HG03060 (cell line): ENCODE measurements at regions not wholly inside any gene's neighbourhood (a gene's known extent, or its start where the extent isn't known, plus 50 kb on each side); places are given as distances from the start of the nearest gene placed in this dataset.
"Not testable (repeated sequence)": the region's sequence is repeated elsewhere in the genome, so short reads cannot be mapped to it uniquely, and the experiment has no call there.

ENCODE experiments used
- ATAC-seq: cut with Tn5 transposase; IDR thresholded peaks from one replicate; pipeline ENCODE4 v1.9.1; 2021; ENCODE audit warnings: low read depth, moderate number of reproducible peaks; ENCODE audit not compliant: unreplicated experiment

DNA sequence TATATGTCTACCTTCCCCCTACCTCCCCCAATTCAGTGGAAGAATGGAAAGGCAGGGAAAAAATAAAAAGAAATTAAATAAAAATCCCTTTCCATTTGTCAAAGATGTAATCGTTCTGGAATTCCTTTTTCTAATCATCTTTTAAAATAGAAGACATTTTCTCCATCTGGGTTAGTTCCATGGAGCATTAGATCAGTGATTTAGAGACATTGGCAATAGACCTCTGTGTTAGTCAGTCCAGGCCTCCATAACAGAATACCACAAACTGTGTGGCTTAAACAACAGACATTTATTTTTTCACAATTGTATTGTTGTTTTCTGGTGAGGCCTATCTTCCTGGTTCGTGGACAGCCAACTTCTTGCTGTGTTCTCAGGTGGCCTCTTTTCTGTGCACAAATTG, 516.6 kb upstream of the DAB2 start:
- ATAC-seq = no peak

DNA sequence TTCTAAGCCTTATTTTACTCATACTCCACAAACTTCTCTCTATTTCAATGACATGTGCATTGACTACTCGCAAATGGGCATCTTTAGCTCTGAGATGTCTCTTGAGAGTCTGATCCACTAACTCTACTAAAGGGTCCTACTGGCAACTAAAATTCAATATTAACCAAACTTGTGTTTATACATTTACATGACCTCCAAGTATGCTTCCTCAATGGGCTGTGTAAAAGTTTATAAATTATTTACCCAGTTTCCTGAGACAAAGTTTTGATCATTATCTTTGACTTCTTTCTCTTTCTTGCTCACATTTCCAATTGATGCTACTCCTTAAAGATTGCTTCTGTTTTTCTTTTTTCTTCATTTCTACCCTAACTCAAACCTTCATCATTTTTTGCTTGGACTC, 510.1 kb upstream of the DAB2 start:
- no peak for ATAC-seq

DNA sequence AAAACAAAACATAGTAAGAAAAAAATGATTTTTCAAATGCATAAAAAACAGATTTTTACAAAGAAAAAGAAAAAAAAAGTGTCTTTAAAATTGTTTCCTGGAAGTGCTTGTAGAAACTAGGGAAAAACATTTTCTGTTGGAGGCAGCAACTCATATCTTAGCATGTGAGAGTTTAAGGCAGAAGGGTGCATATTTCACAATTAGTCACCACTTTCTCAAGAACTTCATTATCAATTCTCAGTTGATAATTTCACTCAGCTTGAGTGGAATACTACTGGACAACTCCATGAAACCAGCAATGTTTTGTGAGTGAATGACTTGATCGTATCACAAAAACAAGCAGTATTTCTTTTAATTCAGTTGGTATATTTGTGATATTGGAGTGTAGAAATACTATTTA, 508.3 kb upstream of the DAB2 start:
- no peak for ATAC-seq

DNA sequence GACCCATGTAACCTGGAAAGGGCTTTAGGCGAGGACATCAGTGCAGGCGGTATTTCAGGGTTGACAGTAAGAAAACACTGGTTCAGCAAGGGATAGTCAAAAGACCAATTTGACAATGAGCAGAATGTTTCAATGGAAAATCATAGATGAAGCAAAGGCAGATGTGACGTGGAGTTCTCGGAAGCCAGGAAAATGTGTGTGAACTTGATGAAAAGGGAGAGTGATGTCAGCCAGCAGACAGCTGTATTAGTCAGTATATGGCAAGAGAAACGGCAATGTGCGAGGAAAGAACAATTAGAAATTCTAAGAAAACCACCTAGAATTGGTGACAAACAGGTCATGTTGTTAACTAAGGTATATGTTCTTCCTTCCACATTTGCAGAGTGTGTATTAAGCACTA, 503.9 kb upstream of the DAB2 start:
- ATAC-seq = no peak

DNA sequence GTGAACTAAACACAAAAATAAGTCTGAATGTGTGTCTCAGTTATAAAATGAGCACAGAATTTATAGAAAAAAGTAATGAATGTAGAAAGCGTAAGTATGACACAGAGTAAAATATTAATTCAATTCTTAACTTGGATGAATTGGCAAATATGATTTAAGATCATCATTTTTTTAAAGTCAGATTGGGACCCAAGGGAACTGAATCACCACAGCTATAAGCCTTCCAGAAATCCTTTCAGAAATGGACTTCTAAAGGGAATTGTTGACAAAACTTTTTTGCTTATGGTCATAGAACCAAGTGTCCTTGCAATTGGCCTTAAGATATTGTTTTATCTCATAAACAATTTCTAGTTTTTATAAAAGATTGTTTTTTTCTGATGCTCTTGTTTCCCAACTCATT, 495.1 kb upstream of the DAB2 start:
- ATAC-seq = no peak

DNA sequence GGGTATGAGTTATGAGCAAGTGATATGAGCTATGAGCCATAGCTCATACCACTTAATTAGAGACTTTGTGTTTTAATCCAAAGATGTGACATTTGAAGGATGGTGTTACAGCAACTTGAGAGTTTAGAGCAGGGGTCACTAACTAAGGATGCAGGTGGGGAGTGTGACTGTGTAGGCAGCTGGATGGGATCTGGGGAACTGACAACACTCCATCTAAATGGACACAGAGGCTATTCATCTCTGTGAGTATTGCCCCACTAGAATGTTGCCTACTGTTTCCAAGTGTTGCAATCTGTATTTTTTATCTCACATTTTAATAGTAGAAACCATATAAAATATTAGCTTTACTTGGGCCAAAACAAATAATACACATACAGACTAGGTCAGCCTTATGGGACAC, 488.1 kb upstream of the DAB2 start:
- ATAC-seq = no peak

DNA sequence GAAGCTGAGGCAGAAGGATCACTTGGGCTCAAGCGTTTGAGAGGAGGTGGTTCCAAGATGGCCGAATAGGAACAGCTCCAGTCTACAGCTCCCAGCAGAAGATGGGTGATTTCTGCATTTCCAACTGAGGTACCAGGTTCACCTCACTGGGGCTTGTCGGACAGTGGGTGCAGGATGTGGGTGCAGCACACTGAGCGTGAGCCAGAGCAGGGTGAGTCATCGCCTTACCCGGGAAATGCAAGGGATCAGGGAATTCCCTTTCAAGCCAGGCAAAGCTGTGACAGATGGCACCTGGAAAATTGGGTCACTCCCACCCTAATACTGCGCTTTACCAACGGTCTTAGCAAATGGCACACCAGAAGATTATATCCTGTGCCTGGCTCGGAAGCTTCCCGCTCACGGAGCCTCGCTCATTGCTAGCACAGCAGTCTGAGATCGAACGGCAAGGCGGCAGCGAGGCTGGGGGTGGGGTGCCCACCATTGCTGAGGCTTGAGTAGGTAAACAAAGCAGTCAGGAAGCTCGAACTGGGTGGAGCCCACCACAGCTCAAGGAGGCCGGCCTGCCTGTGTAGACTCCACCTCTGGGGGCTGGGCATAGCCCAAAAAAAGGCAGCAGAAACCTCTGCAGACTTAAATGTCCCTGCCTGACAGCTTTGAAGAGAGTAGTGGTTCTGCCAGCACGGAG, 482.6 kb upstream of the DAB2 start:
- not testable (repeated sequence) for ATAC-seq

DNA sequence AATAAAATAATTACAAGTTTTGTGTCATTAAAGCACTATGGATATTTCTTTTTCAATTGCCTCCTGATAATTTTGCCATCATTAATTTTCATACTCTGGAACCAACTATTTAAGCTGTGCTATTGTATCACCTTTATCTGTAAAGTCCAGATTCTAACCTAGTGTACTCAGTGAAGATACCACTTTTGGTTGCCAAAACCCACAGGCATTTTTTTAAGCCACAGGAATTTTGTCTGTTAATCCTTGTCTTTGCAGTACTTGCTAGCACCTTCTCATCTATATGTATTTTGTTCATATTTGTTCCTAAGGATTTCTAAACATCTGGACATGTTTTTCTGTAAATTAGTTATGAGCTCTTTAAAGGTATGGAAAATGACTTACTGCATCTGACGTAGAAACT, 481.4 kb upstream of the DAB2 start:
- ATAC-seq = no peak

DNA sequence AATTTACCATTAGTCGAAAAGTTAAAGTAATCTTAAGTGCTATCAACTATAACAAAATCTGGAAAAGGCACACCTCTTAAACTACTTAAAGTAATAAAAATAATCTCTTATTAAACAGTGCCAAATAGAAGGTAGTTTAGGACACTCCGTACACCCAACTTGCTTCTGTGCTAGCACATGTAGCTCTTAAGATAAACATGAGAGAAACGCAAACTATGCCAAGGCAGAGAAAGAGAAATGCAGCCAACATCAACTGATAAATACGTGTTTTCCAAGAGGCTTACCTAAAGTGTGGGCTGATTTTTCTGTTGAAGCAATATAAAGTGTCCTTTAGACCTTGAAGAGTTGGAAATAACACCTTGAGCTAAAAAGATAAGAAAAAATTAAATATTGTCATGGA, 480.6 kb upstream of the DAB2 start:
- no peak for ATAC-seq

DNA sequence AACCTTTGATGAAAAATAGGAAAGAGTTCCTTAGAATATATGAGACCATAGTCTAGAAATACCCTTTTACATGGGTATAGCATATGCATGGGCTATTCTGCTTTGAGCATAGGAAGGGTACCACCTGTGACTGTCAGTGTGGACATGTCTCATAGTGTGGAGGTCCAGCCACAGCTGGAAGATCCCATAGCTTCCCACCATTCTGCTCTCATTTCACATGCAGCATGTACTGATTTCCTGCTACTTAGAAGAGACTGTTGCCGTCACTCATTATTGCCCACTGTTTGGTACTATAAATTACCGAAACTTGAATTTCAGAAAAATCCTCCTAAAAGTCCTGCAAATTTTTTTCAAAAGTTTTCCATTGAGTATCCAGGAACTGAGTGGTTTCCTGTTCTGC, 477.8 kb upstream of the DAB2 start:
- no peak for ATAC-seq

DNA sequence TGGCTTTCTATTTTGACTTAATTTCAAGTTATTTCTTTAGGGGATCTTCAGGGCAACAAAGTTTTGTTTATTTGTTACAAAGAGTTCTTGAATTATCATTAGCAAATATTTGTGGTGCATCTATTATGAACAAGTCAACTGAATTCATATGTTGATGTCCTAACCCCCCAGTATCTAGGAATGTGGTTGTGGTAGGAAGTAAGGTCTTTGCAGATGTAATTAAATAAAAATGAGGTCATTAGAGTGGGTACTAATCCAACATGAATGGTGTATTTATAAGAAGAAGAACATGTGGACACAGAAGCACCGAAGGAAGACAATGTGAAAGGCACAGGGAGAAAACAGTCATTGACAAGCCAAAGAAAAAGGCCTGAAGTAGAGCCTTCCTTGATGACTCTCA, 474.0 kb upstream of the DAB2 start:
- no peak for ATAC-seq

DNA sequence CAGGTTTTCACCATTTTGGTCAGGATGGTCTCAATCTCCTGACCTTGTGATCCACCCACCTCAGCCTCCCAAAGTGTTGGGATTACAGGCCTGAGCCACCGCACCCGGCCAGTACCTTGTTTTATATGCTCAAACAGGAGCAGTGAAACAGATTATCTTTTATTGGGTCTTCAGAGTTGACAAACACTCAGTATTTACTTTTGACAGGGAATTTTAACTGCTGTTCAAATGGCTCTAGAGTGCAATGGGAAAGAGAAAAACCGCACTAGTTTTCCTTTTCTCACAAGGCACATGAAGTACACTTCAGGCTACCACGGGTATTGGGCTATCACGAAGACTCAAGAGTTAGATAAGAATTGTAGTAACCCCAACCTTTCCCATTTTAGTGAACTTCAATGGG, 471.9 kb upstream of the DAB2 start:
- no peak for ATAC-seq

DNA sequence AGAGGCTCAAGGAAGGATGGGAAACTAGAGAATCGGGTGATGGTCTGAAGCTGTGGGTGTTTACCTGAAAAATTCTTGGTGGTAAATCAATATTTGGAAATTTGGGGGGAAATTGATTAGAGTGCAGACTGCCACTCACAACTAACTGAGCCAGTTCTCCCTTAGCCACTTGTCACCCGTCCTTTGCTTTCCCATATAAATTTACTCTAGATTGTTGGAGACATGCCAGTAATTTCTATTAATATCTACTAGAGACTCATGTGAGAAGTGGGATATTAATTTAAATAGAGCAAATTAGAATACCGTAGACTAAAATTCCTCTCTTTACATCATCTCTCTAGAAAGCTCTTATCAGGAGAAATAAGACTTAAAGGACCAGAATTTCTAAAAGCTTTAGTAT, 471.3 kb upstream of the DAB2 start:
- no peak for ATAC-seq

DNA sequence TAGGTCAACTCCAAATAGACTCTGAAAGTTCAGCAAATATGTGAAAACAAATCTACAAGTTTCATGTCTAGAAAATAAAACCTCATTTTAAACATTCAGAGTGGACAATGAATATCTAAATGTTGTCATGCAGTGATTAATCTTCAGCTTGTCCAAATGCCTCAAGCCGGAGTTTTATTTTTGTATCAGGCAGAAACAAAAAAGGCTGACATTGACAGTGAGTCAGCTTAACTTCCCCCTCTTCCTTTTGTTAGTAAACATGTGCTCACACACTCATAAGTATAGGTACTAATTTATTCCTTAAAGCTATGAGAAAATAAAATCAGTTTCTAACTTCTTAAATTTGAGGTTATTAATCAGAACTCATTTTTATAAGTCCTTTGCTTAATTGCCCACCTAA, 467.9 kb upstream of the DAB2 start:
- no peak for ATAC-seq

DNA sequence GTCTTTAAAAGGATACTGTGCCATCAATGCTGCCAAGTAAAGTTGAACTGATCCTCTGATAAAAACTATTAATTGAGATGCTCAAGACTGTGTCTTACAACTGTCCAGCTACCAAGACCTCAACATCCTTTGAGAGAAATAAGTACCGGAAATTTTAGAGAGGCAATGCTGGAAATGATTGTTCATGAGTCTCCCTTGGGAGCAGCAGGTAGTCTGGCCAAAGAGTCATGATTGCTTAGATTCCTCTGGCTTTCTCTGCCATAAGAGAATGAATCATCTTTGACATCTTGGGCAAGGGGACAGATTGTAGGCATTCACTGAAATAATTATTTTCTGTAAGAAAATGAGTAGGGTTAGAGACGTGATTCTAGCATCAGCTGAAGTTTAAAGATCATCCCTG, 466.6 kb upstream of the DAB2 start:
- no peak for ATAC-seq

DNA sequence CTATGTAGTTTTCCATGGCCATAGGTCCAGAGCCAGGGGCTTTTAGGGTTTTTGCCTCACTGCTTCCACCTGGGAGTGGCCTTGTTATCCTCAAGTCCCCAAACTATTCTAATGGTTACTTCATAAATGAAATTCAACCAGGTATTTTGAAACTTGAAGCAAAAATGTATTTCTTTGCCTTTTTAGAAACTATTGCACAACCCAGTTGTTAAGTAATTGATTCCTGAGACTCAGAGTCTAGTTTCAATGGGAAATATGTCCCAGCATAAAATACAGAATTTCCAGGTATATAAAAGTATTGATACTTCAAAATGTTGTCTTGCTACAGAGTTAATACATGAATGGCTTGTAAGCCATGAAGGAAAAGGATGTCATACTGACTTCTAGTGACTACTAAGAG, 456.2 kb upstream of the DAB2 start:
- no peak for ATAC-seq

DNA sequence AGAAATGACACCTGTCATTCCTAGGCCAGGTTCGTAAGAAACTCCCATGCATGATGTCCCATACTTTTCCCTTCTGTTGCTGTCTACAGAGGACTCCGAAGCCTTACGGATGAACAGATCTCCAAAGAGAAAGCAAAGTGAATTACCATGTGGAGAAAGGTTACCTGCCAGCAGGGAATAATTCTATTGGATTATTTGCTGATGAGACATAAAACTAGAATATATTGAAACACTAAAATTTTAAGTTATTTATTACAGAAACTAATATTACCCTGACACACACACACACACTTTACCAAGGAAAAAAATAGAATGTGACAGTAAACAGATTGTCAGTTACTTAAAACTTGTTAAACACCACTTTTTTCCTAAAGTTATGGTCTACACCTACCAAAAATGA, 452.7 kb upstream of the DAB2 start:
- no peak for ATAC-seq

DNA sequence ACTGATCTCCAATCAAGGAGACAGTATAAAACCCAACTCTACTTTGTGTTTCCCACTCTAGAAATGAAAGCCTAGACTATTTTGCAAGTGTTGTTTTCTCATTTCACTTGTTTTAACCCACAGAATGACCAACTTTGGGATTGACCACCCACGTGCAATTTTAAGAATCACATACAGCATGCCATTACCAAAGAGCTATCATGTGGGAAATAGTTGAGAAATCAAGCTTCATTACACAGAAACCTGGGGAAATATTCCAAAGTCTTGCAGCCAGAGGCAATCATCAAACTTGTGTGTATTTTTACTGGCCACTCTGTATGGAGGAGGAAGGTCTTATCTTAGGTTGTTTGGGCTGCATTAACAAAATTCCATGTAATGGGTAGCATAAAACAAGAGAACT, 451.4 kb upstream of the DAB2 start:
- ATAC-seq = no peak

DNA sequence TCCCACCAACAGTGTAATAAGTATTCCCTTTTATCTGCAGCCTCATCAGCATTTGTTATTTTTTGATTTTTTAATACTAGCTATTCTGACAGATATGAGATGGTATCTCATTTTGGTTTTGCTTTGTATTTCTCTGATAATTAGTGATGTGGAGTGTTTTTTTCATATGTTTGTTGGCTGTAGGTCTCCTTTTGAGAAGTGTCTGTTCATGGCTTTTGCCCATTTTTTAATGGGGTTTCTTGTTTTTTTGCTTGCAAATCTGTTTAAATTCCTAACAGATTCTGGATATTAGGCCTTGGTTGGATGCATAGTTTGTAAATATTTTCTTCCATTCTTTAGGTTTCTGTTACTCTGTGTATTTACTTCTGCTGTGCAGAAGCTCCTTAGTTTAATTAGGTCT, 445.4 kb upstream of the DAB2 start:
- ATAC-seq = no peak

DNA sequence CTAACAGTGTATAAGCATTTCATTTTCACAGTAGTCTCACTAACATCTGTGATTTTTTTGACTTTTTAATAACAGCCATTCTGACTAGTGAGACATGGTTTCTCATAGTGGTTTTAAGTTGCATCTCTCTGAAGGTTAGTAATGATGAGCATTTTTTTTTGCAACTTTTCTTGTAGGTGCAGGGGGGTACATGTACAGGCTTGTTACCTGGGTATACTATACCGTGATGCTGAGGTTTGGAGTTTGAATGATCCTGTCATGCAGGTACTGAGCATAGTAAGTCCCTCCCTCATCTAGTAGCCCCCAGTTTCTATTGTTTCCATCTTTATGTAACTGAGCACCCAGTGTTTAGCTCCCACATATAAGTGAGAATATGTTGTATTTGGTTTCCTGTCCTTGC, 444.6 kb upstream of the DAB2 start:
- no peak for ATAC-seq

DNA sequence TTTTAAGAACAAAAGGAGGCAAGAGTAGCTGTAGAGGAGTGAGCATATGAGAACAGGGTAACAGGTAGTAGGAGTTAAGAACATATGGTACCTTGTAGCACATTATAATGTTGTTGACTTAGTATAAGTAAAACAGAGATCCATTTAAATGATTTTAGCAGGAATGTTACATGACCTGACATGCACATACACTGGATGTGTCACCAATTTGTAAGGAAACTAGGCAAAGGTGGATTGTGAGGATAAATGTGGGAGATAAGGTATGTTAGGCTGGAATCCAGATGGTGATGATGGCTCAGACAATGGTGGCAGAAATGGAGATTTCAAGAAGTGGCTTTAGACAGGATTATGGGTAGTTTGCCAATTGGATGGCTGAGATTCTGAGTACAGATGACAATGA, 443.1 kb upstream of the DAB2 start:
- ATAC-seq = no peak

DNA sequence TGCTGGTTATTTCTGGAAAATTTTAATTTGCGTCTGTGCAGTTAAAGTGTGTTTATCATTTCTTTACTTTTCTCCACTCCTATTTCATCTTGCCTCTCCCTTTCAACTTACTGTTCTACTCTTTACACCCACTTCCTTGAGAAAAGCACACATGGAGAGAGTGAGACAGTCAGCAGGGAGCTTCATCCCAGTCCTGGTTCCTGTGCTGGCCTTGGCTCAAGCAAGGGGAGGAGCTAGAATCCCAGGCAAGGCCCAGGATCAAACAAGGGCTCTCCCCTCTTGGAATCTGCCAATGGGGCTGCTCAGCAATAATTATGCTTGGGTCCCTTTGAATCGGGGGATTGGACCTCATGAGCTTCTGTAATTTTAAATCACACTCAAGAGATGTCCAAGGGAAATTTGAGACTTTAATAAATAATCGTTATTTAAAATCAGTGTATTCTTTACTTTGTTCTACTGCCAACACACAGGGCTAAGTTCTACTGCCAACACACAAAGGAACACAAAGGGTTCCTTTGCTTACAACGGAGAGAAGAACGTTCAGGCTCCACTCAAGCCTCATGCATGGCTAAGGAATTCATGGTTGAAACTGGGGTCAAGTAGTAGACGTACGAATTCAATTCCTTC, 439.3 kb upstream of the DAB2 start:
- ATAC-seq = no peak

DNA sequence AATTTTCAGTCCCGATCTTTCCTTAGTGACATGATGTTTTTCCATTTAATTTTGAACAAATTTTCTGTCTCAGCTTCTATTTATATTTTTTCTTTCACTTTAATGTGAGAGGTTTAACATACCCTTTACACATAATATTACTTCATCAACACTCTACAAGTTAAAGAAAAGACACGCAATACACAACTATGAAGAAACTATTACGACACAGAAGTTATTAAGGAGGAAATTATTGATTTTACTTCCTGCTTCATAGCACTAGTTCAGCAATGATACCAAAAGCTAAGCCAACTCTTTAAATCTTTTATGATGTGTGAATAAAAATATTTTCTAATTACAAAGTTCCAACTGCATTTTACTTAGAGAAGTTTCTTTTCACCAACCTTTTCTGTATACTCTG, 432.3 kb upstream of the DAB2 start:
- no peak for ATAC-seq
